IPS DF 4.7 (cell line): ENCODE measurements at regions not wholly inside any gene's neighbourhood (a gene's known extent, or its start where the extent isn't known, plus 50 kb on each side); places are given as distances from the start of the nearest gene placed in this dataset.
"Not testable (repeated sequence)": the region's sequence is repeated elsewhere in the genome, so short reads cannot be mapped to it uniquely, and the experiment has no call there.

Source experiments
- DNase-seq: peaks from one replicate; pipeline ENCODE4 v3.0.0-alpha.2; 2013; ENCODE audit warnings: low spot score; ENCODE audit errors: extremely low read depth

GRCh38 chr10:118964476-118964875 is 65.0 kb upstream of the NANOS1 start:
- DNase-seq = not testable (repeated sequence)

DNA sequence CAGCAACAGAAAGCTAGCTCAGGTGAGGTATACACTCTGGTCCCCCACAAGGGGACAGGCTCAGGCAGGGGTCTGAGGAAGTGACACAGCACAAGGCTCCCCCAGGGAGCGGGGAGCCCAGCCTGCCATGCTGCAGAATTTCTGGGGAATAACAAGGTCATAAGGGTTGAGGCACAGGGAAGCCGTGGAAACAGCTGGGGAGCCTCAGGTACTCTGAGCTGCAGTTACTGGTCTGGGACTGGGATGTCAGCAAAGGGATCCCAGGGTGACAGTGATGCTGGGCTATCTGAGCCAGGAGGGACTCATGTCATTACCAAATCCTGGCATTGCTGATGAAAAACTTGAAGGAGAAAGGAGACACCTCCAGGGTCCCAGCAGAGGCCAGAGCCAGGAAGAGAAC is 64.4 kb upstream of the NANOS1 start:
- no peak for DNase-seq

DNA sequence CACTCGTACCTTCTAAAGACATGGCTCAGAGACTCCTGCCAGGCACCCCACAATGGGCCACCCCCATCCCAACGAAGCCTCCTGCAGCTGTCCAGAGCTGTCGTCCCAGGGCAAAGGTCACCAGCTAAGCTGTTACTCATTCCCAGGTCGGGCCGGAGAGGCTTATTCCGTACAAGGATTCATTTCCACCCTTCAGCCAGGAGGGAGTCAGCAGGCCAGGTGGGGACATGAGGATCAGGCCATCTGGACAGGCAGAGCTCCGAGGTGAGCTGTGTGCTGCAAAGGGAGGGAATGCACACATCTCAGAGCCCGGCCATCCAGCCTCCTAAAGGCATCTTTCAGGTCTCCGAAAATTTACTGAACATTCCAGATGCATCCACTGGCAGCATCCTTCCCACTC is 63.9 kb upstream of the NANOS1 start:
- DNase-seq = no peak

DNA sequence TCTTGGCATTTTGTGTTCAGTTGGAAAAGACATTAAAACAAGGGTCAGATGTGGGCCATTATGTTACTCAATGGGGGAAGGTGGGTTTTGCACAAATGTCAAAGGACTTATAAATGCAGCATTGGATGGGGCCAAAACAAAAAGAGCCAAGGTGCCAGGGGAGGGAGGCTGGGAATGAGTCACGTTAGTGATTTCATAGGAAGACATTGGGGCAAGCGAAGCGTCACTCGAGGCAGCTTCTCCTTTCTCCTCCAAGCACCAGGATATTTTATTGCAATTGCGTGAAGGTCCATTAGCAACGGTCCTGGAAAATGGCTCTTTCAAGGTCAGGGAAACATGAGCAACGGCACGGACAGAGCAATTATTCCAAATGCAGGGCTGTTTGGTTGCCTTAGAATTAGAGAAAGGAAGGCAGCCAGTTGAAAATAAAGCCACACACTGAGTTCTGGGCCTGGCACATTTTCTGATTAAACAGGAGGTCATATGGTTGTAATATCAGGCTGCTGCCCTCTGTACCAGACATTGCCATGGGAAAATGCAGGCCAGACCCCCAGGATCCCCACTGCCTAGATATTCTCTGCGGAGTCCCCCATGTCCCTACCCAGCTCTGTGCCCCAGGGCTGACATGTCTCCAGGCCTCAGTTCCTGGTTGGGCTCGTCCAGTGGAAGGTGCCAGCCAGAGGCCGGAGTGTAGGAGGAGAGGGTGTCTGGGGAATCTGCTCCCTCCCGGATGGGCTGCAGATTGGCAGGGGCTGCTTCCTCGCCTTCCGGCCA is 63.3 kb upstream of the NANOS1 start:
- DNase-seq = no peak

DNA sequence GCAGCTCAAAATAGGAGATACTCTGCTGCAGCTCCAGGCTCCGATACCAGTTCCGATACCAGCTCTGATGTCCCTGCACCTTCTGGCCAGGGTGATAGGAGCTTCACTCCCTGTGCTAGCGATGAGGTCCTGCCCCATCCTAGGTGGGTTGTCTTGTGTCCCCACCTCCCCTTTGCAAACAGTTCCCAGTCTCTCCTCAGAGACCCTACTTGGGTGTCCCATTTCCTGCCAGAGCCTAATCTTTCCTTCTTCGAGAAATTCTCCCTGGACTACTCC is 62.7 kb upstream of the NANOS1 start:
- no peak for DNase-seq

GRCh38 chr10:118967160-118967559 is 62.4 kb upstream of the NANOS1 start:
- no peak for DNase-seq

- no peak for DNase-seq
Measured at GRCh38 chr10:118968060-118968459, 61.5 kb upstream of the NANOS1 start.

DNA sequence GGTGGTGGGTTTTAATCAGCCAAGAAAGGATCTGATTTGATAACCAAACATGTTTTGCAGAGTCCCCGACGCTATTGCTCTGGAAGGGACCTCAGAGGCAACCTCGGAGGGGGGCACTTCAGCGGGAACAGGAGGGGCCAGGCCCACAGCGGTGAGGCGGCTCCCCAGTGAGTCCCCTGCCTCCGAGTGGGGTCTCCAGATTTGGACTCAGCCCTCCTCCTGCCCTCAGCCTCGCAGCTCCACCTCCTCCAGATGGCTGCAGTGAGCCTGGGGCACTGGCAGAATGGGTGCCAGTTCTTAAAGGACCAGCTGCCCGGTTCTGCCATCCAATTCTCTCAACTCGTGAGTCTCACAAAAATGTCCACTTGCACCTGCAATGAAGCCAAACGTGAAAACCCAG is 61.0 kb upstream of the NANOS1 start:
- DNase-seq = no peak

GRCh38 chr10:118969014-118969413 is 60.5 kb upstream of the NANOS1 start:
- no peak for DNase-seq

GRCh38 chr10:118970770-118971169 is 58.7 kb upstream of the NANOS1 start:
- no peak for DNase-seq

DNA sequence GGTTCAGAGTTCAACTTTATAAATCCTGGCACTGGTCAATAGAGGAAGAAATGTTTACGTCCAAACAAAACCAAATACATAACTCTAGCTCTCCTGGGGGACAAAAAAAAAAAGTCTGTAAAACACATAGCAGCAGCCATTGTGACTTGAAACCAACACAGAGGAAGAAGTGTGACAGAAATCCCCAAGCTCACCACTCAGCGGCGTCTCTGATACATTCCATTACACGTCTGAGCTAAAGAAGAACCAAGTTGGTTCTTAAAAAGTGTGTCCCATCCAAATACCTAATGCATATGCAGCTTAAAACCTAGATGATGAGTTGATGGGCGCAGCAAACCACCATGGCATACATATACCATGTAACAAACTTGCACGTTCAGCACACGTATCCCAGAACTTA is 58.3 kb upstream of the NANOS1 start:
- DNase-seq = no peak

DNA sequence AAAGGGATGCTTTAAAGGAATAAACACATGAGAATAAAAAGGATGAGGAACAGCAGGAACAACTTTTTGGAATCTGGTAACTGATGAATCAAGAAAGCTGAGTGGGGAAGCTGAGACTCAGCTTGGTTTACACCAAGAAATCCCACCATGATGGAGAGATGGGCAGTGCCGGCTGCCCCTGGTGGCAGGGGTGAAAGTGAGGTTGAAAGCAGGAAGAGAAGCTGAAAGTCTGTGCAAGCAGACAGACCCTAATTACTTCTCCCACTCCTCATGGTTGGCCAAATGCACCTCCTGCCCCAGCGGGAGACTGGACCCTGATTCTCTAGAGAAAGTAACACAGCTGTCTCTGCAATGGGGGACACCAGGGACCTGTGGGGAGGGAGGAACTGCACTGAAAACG is 57.6 kb upstream of the NANOS1 start:
- DNase-seq = no peak

DNA sequence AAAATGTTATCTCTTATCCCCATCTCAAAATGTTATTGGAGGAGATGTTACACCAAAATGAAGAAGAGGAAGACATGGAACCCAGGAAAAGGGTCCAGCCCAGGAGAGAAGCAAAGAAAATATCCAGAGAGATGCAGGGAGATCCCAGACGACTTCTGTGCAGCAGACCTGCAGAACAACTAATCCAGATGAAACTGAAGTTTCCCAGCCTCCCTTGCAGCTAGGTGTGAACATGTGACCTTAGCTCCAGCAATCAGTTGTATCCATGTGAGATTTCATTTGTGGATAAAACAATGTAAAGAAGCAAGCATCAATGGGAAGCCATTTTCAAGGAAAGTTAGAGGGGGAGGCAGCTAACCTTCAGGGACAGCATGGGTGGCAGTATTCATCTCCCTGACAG is 55.8 kb upstream of the NANOS1 start:
- DNase-seq = no peak

- DNase-seq = no peak
Measured at GRCh38 chr10:118974951-118975350, 54.6 kb upstream of the NANOS1 start.

GRCh38 chr10:118976219-118976618 is 53.3 kb upstream of the NANOS1 start:
- DNase-seq = not testable (repeated sequence)

- DNase-seq = no peak
Measured at GRCh38 chr10:118977022-118977599, 52.4 kb upstream of the NANOS1 start.

GRCh38 chr10:118977835-118978234 is 51.7 kb upstream of the NANOS1 start:
- no peak for DNase-seq

DNA sequence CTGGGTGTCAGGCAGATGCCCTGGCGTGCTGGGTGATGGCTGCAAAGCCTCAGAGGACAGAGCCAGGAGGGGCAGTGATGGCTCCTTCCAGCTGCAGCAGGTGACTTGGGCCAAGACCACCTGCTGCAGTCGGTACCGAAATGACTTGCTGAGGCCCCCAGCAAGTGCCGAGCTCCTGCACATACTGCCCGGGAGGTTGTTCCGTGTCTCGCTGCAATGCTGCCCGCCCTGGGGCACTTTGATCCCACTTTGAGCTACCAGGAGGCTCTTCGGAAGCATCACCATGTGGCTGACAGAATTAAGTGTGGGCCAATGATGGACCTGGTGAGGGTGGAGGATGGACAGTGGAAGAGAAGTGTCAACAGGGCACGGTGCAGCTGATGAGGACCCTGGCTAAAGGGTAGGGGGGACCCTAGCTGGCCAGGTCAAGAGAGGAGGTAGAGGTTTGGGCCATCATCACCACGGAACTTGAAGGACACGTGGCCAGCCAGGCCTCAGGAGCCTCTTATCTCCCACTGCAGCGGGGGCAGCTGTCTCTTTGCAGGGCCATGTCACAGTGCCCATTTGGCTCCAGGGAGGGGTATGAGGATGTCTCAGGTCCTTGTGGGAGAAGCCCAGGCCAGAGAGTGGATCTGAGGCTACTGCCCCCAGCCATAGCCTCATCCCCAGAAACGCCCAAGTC is 51.1 kb upstream of the NANOS1 start:
- no peak for DNase-seq

GRCh38 chr10:118978998-118979350 is 50.5 kb upstream of the NANOS1 start:
- DNase-seq = no peak

DNA sequence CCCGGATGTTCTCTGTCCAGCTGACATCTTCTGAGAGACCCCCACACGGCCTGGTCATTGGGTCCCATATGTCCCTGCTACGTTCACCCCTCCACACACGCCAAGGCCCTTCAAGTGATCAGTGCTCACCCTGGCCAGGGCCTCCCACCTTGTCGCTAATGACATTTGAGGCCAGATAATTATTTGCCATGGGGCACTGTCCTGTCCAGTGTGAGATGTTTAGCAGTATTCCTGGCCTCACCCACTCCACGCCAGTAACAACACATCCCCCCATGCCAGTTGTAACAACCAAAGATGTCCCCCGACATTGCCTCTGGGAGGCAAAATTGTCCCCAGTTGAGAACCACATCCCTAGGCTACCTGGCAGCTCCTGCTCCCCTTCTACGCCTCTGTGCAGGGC is 49.9 kb upstream of the NANOS1 start:
- no peak for DNase-seq
